ENCODE measurements at regions not wholly inside any gene's neighbourhood (a gene's known extent, or its start where the extent isn't known, plus 50 kb on each side); places are given as distances from the start of the nearest gene placed in this dataset.

GRCh38 chr9:100698945-100699344 lies 121.1 kb downstream of the CAVIN4 start:
- Histone ChIP-seq H3F3A (replicated peaks; ENCODE audit: insufficient read depth) (no peaks in the 10 kb centered on the region), H2AFZ (ENCODE audit: low read depth) (no peak overlapping the region), H3K4me1 (ENCODE audit: control insufficient read depth in 1 of 2, insufficient read depth in 2 of 2, low read depth in 1 of 2, low read length in 1 of 2) (no peaks in the 10 kb centered on the region), H3K9me3 (no peaks in the 10 kb centered on the region), H3K27ac (ENCODE audit: low read depth in 2 of 2, low read length in 1 of 2) (no peak overlapping the region), H3K4me2 (no peak overlapping the region), H3K79me2 (ENCODE audit: insufficient read depth) (no peaks in the 10 kb centered on the region), H3K9me2 (no peaks in the 10 kb centered on the region), H4K20me1 (ENCODE audit: insufficient read depth) (no peaks in the 10 kb centered on the region), H3K4me3 (ENCODE audit: low read depth in 2 of 2, low read length in 1 of 2) (no peak overlapping the region), H3K9ac (no peak overlapping the region), H3K27me3 (ENCODE audit: insufficient read depth) (no peaks in the 10 kb centered on the region), H3K36me3 (replicated peaks in 1 of 2; ENCODE audit: control insufficient read depth in 1 of 2, insufficient read depth in 2 of 2, low read length in 1 of 2) (no peaks in the 10 kb centered on the region)
- WGBS (ENCODE audit: low lambda C conversion rate): 33% methylated on average over 1 of the region's 1 CpG
- ChIA-PET POLR2A (no interaction called here), CTCF (interaction anchor here (1.4 to 4.7 kb wide), 2 partner anchors 97 to 612 kb away, joined by 5 to 22 read pairs; no protein-coding TSS in a partner anchor)
- TF ChIP-seq ELF1 (IDR thresholded peaks at IDR 0.05) (no peak), USF2 (IDR thresholded peaks at IDR 0.05; ENCODE audit: borderline replicate concordance, low read depth, low read length) (no peak), TCF12 (IDR thresholded peaks at IDR 0.05) (no peak), SMC3 (IDR thresholded peaks at IDR 0.05; ENCODE audit: low read depth, low read length) (no peak), FOXM1 (IDR thresholded peaks at IDR 0.05; ENCODE audit: low read depth) (no peak), TAF1 (IDR thresholded peaks at IDR 0.05; ENCODE audit: borderline replicate concordance, low read depth, low read length) (no peak), RAD21 (IDR thresholded peaks at IDR 0.05; ENCODE audit: low read length) (no peak), CTCF (IDR thresholded peaks at IDR 0.05) (no peak), NFIC (IDR thresholded peaks at IDR 0.05; ENCODE audit: borderline replicate concordance) (no peak), GATA2 (CRISPR knock-in tag; IDR thresholded peaks at IDR 0.05) (no peak), JUND (IDR thresholded peaks at IDR 0.05) (no peak), RXRA (IDR thresholded peaks at IDR 0.05; ENCODE audit: borderline replicate concordance, low read depth) (no peak), MAX (IDR thresholded peaks at IDR 0.05; ENCODE audit: low read depth) (no peak), POLR2AphosphoS5 (IDR thresholded peaks at IDR 0.05; ENCODE audit: low read depth, low read length) (no peak)
- DNase-seq: no peak

GRCh38 chr9:100699668-100700067 lies 121.8 kb downstream of the CAVIN4 start:
- ChIA-PET POLR2A (no interaction called here), CTCF (interaction anchor here (0.6 to 4.7 kb wide), 6 partner anchors 12 to 612 kb away, joined by 3 to 34 read pairs (median 4); no protein-coding TSS in a partner anchor)
- no peak overlapping the region for H3K4me2 ChIP-seq
- 4% methylated on average over 8 of the region's 8 CpGs for WGBS (ENCODE audit: low lambda C conversion rate)
- H3F3A ChIP-seq (replicated peaks; ENCODE audit: insufficient read depth): no peaks in the 10 kb centered on the region
- no peaks in the 10 kb centered on the region for H3K9me2 ChIP-seq
- H4K20me1 ChIP-seq (ENCODE audit: insufficient read depth): no peaks in the 10 kb centered on the region
- H3K9me3 ChIP-seq: no peaks in the 10 kb centered on the region
- H2AFZ ChIP-seq (ENCODE audit: low read depth): no peak overlapping the region
- no peaks in the 10 kb centered on the region for H3K79me2 ChIP-seq (ENCODE audit: insufficient read depth)
- H3K4me3 ChIP-seq (ENCODE audit: low read depth in 2 of 2, low read length in 1 of 2): no peak overlapping the region
- DNase-seq: no peak
- no peaks in the 10 kb centered on the region for H3K4me1 ChIP-seq (ENCODE audit: control insufficient read depth in 1 of 2, insufficient read depth in 2 of 2, low read depth in 1 of 2, low read length in 1 of 2)
- H3K27ac ChIP-seq (ENCODE audit: low read depth in 2 of 2, low read length in 1 of 2): no peak overlapping the region
- no peaks in the 10 kb centered on the region for H3K36me3 ChIP-seq (replicated peaks in 1 of 2; ENCODE audit: control insufficient read depth in 1 of 2, insufficient read depth in 2 of 2, low read length in 1 of 2)
- no peak for TF ChIP-seq TAF1 (IDR thresholded peaks at IDR 0.05; ENCODE audit: borderline replicate concordance, low read depth, low read length)
- no peak for TF ChIP-seq FOXJ3 (CRISPR knock-in tag; IDR thresholded peaks at IDR 0.05)
- H3K9ac ChIP-seq: no peak overlapping the region
- H3K27me3 ChIP-seq (ENCODE audit: insufficient read depth): no peaks in the 10 kb centered on the region

Data from SK-N-SH (cell line).